ENCODE measurements at regions not wholly inside any gene's neighbourhood (a gene's known extent, or its start where the extent isn't known, plus 50 kb on each side); places are given as distances from the start of the nearest gene placed in this dataset.

DNA sequence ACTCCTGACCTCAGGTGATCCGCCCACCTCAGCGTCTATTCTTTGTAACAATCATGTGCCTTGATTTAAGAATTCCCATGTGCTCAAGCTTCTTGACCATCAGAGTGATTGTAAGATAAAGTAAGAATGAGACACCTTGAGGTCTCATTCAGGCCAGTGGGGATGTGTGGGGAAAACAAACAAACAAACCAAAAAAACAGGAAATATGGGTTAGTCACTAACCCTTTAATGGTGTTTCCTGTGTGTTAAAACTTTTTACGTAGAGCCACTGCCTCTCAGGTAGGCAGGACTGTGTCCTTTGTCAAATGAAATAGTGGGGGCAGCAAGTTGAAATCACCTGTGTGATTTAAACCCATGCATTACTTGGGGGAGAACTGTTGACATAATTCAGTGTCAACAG is 91.5 kb upstream of the DHRSX start:
- TF ChIP-seq, protein P1, sequence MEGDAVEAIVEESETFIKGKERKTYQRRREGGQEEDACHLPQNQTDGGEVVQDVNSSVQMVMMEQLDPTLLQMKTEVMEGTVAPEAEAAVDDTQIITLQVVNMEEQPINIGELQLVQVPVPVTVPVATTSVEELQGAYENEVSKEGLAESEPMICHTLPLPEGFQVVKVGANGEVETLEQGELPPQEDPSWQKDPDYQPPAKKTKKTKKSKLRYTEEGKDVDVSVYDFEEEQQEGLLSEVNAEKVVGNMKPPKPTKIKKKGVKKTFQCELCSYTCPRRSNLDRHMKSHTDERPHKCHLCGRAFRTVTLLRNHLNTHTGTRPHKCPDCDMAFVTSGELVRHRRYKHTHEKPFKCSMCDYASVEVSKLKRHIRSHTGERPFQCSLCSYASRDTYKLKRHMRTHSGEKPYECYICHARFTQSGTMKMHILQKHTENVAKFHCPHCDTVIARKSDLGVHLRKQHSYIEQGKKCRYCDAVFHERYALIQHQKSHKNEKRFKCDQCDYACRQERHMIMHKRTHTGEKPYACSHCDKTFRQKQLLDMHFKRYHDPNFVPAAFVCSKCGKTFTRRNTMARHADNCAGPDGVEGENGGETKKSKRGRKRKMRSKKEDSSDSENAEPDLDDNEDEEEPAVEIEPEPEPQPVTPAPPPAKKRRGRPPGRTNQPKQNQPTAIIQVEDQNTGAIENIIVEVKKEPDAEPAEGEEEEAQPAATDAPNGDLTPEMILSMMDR (IDR thresholded peaks at IDR 0.05; ENCODE audit: low read depth, low read length, poor library complexity, severe bottlenecking) = no peak
- TF ChIP-seq EZH2phosphoT487 (IDR thresholded peaks at IDR 0.05; ENCODE audit: borderline replicate concordance, low read length) = no peak

Measured in DOHH2 (cell line).